GM19397 (cell line): ENCODE measurements at regions not wholly inside any gene's neighbourhood (a gene's known extent, or its start where the extent isn't known, plus 50 kb on each side); places are given as distances from the start of the nearest gene placed in this dataset.

Experiments
- ATAC-seq: cut with Tn5 transposase; IDR thresholded peaks from one replicate; pipeline ENCODE4 v1.9.1; 2021; ENCODE audit warnings: mild to moderate bottlenecking, moderate library complexity; ENCODE audit not compliant: unreplicated experiment

- no peak for ATAC-seq
Measured at GRCh38 chr22:49208768-49209252, 618.9 kb downstream of the BRD1 start.

GRCh38 chr22:49208004-49208402 lies 619.7 kb downstream of the BRD1 start:
- ATAC-seq = no peak

- no peak for ATAC-seq
Measured at GRCh38 chr22:49207008-49208003, 620.4 kb downstream of the BRD1 start.

- ATAC-seq = no peak
Measured at GRCh38 chr22:49206281-49206680, 621.4 kb downstream of the BRD1 start.

- ATAC-seq = no peak
Measured at GRCh38 chr22:49205483-49205800, 622.2 kb downstream of the BRD1 start.

GRCh38 chr22:49204599-49205482 lies 622.8 kb downstream of the BRD1 start:
- no peak for ATAC-seq

GRCh38 chr22:49203859-49204598 lies 623.6 kb downstream of the BRD1 start:
- no peak for ATAC-seq

- no peak for ATAC-seq
Measured at GRCh38 chr22:49203091-49203858, 624.4 kb downstream of the BRD1 start.

GRCh38 chr22:49202226-49202625 lies 625.4 kb downstream of the BRD1 start:
- no peak for ATAC-seq

GRCh38 chr22:49201046-49201970 lies 626.4 kb downstream of the BRD1 start:
- ATAC-seq = no peak

- ATAC-seq = no peak
Measured at GRCh38 chr22:49199224-49199623, 628.4 kb downstream of the BRD1 start.

GRCh38 chr22:49198705-49199084 lies 629.0 kb downstream of the BRD1 start:
- no peak for ATAC-seq

GRCh38 chr22:49197986-49198704 lies 629.5 kb downstream of the BRD1 start:
- no peak for ATAC-seq

- no peak for ATAC-seq
Measured at GRCh38 chr22:49197505-49197904, 630.2 kb downstream of the BRD1 start.

GRCh38 chr22:49196046-49196511 lies 631.6 kb downstream of the BRD1 start:
- no peak for ATAC-seq

GRCh38 chr22:49195636-49196035 lies 632.0 kb downstream of the BRD1 start:
- no peak for ATAC-seq

- no peak for ATAC-seq
Measured at GRCh38 chr22:49193901-49194465, 633.7 kb downstream of the BRD1 start.

- ATAC-seq = no peak
Measured at GRCh38 chr22:49193348-49193747, 634.3 kb downstream of the BRD1 start.
